ENCODE measurements at regions not wholly inside any gene's neighbourhood (a gene's known extent, or its start where the extent isn't known, plus 50 kb on each side); places are given as distances from the start of the nearest gene placed in this dataset.
"Not testable (repeated sequence)": the region's sequence is repeated elsewhere in the genome, so short reads cannot be mapped to it uniquely, and the experiment has no call there.

DNA sequence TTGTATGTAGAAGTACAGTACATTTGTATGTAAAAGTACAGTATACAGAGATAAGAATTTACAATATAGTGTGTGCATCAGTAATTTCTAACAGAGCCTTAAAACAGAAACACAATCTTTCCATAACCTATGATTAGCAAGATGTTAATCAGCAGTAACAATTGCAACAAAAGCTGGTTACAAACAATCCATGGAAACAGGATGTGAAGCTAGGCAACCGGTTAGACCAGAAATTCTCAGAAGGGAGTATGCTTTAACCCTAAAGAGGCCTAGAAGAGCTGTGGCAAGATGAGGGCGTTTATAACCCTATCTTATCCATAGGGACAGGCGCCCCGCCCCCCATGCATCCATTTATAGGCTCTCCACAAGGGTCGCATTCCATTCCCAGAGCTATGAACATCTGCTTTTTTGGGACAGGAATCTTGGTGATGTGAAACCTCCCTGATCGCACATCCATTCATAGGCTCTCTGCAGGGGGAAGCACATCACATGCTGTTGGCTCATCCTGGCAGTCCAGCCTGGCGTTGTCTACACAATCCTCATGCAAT, 180.3 kb downstream of the PDGFRA start:
- not testable (repeated sequence) for DNase-seq

DNA sequence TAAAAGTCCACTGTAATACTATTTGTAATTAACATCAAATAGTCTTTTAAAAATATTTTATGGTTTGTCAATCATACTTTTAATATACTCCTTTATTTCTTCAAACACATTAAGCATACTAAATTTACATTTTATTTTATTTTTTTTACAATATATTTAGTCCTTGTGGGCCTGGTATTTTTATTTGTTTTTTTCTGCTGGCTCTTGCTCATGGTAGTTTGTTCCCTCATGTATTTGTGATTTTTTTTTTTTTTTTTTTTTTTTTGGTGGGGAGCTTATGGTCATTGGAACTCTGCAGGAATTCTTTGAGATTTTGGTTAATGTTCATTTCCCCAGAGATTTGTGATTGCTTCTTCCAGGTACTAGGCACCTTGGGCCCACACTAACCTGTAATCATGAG, 185.5 kb downstream of the PDGFRA start:
- no peak for DNase-seq

DNA sequence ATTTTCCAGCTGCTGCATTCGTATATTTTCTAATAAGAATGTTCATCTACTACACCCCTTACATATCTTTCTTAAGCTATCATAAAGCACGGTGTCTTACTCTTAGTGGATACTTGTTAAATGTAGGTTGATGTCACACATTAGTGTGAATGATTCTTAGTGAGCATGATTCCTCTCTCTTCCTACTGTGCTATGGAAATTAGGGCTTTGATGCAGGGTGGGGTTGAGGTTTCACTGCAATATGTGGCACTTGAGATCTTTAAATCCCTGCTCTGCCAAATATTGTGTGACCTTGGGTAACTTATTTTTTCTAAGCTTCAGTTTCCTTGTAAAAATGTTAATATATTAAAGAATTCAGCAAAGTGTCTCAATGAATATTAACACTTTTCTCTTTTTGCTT, 188.4 kb downstream of the PDGFRA start:
- DNase-seq: no peak

DNA sequence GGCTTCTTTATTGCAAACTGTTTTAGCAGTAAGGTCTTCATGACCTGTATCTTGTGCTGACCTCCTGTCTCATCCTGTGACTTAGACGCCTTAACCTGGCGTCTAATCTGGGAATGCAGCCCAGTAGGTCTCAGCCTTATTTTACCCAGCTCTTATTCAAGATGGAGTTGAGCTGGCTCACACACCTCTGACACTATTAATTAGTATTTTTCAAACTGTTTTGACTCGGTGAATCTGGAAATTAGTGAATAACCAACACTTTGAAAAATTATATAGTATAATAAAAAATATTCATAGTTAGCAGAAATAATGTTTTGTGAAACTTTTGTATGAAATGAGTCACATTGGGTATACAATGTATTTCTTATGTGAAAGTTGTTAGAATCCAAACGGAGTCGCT, 189.4 kb downstream of the PDGFRA start:
- no peak for DNase-seq

DNA sequence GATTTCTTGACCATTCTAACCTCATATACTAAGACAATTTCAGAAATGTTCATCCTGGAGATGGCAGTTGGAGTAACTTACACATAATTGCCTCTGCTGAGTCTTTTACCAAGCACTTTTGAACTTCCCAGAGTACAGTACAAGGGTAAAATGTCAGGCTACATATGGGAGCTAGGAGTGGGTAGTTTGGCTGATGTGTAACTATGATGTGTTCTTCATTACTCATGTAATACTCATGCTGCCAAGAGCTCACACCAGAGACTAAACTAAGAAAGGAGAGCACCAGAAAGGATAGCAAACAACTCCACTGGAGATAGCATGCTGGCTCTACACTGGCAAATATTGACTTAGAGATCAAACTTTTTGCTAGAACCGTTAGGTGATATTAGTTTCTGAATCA, 194.0 kb downstream of the PDGFRA start:
- DNase-seq: no peak

DNA sequence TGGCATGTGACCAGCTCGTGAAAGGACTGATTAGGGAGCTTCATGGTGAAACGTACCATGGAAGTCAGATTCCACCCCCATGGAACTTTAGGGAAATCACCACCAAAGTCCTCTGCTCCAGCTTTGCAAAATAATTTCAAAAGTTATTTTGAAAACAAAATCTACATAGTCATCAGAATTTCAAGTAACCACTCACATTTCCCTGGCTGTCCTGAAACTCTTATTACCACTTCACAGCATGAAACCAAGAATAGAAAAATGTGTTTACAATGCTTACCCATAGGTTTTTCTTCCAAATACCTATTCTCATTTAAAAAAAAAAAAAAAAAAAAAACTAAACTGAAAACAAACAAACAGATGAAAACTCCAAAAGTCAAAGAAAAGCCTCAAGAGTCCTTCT, 198.7 kb downstream of the PDGFRA start:
- no peak for DNase-seq

DNA sequence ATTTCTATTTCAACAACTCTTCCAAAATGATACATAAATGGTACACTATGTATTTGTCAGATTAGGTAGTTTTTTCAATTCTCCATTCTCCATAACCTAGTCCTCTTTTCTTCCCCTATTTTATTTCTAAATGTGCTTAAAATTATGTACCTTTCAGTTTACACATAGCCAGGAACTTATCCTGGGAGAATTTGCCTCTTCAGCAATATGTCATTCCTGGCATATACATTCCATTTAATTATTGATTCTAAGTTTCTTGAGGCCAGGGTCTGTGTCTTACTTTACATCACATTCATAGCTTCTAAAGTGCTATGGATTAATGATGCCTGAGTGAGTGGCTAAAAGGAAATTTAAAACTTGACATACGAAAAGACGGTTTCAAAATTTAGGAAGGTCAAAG, 199.8 kb downstream of the PDGFRA start:
- no peak for DNase-seq

DNA sequence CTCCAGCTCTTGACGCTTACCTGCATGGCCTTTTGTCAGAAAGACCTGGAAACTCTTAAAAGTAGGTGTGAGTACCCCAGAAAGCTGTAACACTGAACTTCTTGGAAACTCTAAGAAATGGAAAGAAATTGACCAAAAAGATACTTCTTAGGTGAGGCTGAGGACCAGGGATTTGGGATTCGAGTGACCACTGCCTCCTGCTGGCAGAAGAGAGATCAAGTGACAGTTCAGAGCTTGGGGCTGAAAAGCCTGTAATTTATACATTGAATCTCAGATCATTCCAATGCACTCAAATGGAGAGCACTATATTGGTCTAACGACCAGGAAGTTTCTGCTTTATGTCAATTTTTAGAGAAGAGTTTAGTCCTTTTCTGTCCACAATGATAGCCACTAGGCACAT, 204.6 kb downstream of the PDGFRA start:
- no peak for DNase-seq

DNA sequence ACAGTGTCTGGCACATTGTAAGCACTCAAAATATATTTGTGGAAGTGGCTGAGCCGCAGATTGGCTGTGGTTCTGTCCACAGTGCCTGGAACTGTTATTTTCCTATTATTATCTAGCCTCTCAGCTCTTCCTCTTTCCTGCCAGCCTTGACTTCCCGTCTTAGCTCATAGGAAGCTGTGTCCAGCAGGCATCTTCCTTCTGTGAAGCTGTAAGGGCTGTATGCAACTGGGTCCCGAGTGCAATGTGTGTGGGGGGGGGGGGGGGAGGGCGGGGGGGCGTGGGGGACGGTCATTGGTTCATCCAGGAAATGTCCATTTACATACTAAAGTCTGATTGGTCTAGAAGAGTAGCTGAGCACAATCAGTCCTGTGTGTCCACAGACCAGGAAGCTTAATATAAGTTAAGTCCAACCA, 210.7 kb downstream of the PDGFRA start:
- no peak for DNase-seq

DNA sequence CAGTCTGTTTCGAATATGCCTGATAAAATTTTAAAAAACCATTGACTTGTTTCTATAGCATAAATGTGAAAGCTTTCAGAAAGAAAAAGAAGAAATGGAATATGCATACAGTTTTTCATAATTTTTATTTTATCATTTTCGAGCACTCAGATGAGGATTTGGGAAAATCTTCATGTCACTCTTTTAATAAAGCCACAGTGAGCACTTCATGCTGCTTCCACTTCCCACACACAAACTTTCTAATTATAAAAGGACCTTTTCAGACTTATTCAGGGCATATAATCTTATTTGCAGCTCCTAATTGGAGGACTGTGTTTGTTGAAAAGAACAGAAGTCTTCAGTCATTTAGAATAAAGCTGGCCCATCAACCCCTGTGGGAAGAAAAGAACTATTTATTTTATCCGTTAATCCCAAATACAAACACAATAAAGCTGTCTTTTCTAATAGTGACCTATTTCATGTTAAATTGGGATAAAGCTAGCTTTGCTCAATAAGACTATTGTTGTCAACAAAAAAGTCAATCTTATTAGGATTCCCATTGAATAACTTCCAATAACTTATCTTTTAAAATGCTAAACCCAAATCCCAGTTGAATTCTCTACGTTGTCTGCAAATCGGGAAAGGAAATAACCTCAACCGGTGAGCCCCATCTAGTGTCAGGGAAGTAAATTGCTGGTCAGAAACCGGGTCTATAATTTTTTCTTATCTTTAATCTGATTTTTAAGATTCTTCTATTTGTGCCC, 211.5 kb downstream of the PDGFRA start:
- DNase-seq: no peak

DNA sequence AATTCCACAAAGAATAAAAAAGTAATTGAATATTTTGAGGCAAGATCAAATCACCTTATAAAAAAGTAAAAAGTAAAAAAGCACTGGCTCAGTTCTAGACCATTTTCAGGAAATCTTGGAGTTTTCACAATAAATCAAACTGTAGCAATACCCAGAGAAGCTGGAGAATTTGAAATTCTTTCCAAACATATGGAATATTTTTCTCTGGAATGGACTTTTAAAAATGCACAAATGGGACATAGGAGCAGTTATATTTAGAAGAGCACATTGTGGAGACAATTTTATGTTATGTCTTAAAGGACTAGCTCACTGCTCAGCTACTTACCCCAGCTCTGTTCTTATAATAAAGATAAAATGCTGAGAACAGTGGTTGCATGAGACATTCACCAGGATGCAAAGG, 211.9 kb upstream of the KIT start:
- no peak for DNase-seq

DNA sequence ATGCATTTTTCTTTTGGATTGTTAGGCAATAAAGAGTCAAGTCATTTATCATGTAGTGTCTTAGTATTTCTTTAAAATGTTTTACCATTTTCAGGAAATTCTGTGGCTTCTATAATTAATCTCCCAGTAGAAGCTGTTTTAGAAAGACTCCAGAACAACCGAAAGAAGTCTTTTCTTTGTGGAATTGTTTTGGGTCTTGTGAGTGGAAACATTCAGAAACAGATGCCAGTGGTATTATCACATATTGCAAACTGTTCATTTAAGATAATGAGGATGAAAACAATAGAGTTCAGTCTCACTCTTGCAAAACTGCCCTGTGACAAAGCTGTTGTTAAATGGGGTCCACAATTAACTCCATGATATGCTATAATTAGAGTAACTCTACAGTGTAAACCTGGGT, 211.2 kb upstream of the KIT start:
- DNase-seq: no peak

DNA sequence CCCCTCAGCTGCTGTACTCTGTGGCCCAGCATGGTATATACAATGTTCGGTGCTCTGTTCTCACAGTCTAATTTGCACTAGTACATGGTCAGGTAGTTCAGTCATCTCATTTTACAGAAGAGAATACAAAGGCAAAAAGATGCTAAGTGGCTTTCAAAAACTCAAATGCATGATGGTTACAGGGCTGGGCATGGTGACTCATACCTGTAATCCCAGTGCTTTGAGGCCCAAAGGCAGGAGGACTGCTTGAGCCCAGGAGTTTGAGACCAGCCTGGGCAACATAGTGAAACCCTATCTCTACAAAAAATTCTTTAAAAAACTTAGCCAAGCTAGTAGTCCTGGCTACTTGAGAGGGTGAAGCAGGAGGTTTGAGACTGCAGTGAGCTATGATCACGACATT, 210.5 kb upstream of the KIT start:
- DNase-seq: no peak

DNA sequence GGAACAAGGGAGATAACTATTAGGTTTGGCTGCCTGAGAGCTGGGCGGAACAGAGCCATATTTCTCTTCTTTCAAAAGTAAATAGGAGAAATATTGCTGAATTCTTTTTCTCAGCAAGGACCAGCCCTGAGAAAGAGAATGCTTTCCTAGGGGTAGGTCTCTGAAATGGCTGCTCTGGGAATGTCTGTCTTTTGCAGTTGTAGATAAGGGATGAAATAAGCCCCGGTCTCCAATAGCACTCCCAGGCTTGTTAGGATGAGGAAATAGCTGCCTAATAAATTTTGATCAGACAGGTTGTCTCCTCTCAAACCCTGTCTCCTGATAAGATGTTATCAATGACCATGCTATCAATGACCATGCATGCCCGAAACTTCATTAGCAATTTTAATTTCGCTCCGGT, 207.8 kb upstream of the KIT start:
- no peak for DNase-seq

DNA sequence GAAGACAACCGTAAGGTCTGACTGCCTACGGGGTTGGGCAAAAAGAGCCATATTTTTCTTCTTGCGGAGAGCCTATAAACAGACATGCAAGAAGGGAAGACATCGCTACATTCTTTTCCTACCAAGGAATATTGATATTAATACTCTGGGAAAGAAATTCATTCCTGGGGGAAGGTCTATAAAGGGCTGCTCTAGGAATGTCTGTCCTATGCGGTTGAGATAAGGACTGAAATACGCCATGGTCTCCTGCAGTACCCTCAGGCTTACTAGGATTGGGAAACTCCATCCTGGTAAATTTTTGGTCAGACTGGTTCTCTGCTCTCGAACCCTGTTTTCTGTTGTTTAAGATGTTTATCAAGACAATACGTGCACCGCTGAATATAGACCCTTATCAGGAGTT, 190.8 kb upstream of the KIT start:
- DNase-seq: not testable (repeated sequence)

DNA sequence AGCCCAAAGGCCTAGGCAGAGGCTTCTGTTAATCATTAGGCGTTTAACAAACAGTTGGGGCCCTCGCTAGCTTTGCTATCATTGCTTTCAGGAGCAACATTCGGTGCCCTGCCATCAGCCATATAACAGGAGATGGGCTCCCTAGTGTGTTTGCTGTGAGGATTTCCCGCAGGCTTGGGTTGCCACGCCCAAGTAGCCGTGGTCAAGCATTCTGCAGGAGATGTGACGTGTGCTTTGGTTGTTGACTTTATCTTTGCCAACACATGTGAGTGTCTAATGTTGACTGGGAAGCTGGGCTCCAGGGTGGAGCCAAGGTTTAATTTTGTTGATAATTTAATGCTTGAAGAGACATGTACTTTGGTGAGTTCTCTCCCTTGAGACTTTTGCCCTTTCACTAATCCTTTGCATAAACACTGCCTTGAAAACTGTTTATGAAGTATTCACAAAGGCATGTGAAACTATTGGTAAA, 184.6 kb upstream of the KIT start:
- no peak for DNase-seq

DNA sequence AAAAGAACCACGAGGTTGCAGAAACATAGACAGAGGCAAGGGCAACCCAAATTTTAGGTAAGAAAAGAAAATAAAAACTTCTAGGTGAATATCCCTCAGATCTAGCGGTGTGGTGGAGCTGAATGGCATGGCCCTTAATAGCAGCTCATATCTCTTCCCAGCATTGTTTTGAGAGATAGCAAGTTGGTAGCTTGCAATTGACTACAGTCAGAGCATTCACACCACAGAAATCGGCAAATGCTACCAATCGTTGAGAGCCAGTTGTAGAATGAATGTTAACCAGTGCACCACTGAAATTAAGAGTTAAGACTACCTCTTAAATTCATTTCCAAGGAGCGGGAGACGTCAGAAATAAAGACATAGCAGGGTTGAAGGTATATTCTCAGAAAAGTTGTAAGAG, 184.0 kb upstream of the KIT start:
- no peak for DNase-seq

DNA sequence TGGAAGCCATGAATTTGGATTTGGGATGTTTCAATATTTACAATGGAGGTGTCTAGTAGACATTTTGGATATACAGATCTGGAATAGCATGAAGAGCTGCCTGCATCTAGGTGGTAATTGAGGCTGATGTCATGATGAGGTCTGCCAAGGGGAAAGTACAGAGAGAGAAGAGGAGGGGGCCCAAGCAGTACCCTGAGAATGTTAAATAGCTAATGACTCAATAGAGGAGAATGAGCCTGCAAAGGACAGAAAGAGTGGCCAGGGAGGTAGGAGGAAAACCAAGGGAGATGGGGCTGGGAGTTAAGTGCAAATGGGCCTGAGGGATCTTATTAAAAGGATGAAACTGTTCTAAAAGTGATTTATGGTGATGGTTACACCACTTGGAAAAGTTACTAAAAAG, 182.2 kb upstream of the KIT start:
- DNase-seq: no peak

DNA sequence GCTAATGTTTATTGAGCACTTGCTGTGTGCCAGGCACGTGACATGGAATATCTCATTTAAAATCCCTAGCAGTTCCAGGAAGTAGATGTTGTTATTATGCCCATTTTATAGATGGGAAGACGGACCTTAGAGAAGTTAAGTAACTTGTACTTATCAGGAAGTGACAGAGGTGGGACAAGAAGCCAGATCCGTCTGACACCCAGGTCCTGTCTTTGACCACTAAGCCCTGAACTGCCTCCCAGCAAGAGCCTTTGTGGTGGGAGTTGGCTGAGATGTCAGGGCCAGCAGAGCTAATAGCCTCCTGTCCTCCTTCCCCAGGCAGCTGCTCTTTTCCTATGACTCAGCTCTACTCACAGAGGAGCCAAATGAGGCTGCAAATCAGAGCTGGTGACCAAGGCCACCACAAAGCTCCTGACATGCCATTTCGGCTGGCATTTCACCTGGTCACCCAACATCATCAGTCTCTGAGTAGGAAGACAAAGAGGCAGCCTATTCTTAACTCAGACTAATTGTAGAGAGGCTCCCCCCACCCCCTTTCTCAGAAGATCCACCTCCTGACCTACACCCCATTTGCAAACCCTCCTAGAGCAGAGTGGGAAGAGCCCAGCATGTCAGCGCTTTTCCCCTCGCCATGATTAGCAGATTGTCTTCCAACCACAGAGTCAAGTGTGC, 175.1 kb upstream of the KIT start:
- peak; percentile 26 for DNase-seq

DNA sequence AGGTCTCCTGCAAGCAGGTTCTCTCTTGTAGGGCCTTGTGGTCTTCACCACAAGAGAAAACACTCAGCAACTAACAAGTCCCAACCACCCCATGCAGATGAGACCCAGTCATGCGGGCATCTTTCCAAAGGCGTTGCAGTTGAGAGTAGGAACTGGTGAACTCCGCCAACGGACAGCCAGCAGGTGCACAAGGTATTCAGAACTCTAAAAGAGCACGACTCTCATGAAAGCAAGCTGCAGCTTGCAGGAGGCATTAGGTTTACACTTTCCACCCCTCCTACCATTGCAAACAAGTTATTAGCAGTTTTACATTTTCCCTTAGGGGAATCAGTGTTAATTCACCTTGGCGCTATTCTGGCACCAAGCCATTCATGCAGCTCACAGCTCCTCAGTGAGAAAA, 173.4 kb upstream of the KIT start:
- peak; percentile 96 for DNase-seq

DNA sequence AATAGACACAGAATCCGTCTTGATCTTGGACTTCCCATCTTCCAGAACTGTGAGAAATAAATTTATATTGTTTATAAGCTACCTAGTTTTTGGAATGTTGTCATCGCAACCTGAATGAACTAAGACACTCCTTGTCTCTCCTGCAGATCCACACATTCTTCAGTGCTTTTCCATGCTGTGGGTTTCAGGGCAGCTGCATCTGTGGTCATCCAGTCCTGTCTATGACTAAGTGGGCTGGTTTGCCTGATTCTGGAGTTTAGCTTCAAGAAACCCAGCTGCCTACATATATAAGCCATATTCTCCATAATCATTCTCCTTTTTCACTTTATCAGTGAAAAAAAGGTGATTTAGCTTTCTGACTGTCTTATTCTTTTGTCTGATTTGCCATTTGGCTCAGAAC, 170.3 kb upstream of the KIT start:
- no peak for DNase-seq

DNA sequence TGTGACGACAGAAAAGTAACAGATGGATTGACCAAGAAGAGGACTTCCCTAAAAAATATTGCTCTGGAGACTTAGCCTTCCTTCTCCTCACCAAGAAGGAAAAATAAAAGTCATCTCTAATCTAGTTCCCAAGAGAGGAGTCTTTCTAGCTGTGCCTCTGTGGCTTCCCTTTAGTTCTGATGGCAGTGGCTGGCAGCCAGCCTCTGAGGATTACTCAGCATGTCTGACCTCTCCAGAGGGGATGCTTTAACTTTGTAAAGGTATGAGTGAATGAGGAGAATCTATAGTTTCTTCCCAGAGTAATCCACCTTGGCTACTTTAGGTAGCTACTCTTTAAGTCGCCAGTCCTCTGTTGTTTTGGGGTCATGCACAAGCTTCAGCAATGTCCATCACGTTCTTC, 163.9 kb upstream of the KIT start:
- no peak for DNase-seq

DNA sequence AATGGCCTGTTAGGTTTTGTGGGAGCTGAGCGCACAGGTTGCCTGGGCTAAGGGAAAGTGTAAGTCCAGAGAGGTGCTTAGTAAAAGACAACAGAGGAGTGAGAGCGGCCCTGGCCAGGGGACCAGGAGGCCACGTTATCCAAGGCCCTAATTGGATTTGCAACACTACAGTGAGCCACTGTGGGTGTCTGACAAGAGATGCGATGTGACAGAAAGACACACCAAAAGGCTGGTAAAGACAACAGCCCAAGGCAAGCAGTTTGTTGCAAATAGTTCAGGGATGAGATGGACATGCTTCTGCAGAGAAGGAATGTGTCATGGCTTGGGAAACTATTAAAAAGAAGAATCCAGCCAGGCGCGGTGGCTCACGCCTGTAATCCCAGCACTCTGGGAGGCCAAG, 162.7 kb upstream of the KIT start:
- DNase-seq: no peak

DNA sequence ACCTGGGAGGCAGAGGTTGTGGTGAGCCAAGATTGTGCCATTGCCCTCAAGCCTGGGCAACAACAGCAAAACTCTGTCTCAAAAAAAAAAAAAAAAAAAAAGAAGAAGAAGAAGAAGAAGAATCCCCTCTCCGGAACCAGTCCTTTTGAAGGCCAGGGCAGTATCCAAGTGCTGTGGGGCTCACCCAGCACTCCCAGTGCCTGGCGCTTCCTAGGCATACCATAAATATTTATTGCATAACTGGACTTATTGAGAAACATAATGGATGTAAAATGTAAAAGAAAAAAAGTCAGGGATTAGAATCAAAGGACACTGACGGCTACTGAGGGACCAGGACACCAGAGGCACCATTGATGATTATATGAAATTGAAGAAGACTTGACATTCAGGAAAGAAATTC, 162.1 kb upstream of the KIT start:
- DNase-seq: no peak

DNA sequence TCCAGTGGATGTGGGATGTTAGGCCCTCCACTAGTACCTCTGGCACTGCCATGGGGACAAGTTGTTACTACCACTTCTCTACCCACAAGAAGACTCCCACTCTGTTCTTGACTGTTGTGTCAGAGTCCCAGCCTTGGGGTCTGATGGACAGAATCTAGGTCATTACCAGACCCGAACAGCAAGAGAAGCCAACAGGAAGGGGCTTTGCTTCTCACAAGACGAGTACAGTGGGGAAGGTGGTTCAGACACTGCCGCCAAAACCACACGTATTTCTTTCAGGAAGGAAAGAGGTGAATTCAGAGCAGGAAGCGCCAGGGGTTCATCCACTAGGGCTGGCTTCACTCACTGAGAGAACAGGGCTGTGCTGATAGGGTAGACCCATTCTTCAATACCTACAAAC, 161.3 kb upstream of the KIT start:
- no peak for DNase-seq
